Upper lobe of left lung (tissue), 6 donors: ENCODE measurements at regions not wholly inside any gene's neighbourhood (a gene's known extent, or its start where the extent isn't known, plus 50 kb on each side); places are given as distances from the start of the nearest gene placed in this dataset.

ENCODE experiments used
- ATAC-seq, 2 donors: fragments of 200-7000 bp; cut with Tn5 transposase; one replicate each; pipeline ENCODE4 v1.9.1; 2022; ENCODE audit warnings: mild to moderate bottlenecking in 2 of 2, moderate library complexity in 2 of 2; ENCODE audit not compliant: low FRiP score in 2 of 2
- DNase-seq, 2 donors: peaks; one replicate each; pipeline ENCODE4 v3.0.0-alpha.2; 2019 to 2020
- H3K27ac ChIP-seq, 4 donors: fragments of 200-600 bp; sonication (generic); one replicate each; pipeline ENCODE4 v1.5.1; 2016 to 2019
- H3K27me3 ChIP-seq, 4 donors: fragments of 200-600 bp; sonication (generic); one replicate each; pipeline ENCODE4 v1.5.1; 2017 to 2019
- H3K36me3 ChIP-seq, 4 donors: fragments of 200-600 bp; sonication (generic); one replicate each; pipeline ENCODE4 v1.5.1; 2016 to 2019
- H3K4me1 ChIP-seq, 4 donors: fragments of 200-600 bp; sonication (generic); one replicate each; pipeline ENCODE4 v1.5.1; 2018 to 2019
- H3K4me3 ChIP-seq, 4 donors: fragments of 200-600 bp; sonication (generic); one replicate each; pipeline ENCODE4 v1.5.1; 2017 to 2019; ENCODE audit warnings: mild to moderate bottlenecking in 2 of 4, moderate library complexity in 1 of 4
- H3K9me3 ChIP-seq, 4 donors: fragments of 200-600 bp; sonication (generic); one replicate each; pipeline ENCODE4 v1.5.1; 2018 to 2019
- CTCF ChIP-seq, 6 experiments: fragments of 450-650 bp in 4 of 6; fragments of 200-600 bp in 2 of 6; sonication (generic) in 2 of 6; IDR thresholded peaks; one replicate each; pipeline ENCODE4 v1.5.1; 2016 to 2019; ENCODE audit warnings: antibody characterized with exemption in 6 of 6
- EP300 ChIP-seq, 4 donors: sonication (generic); formaldehyde crosslinking; IDR thresholded peaks; one replicate each; pipeline ENCODE4 v1.5.1; 2017; ENCODE audit warnings: antibody characterized with exemption in 4 of 4, control low read depth in 2 of 4
- POLR2A ChIP-seq, 4 donors: fragments of 450-650 bp; IDR thresholded peaks; one replicate each; pipeline ENCODE4 v1.5.1; 2016 to 2017; ENCODE audit warnings: antibody characterized with exemption in 4 of 4, mild to moderate bottlenecking in 2 of 4
- POLR2AphosphoS5 ChIP-seq, 2 donors: sonication (generic); formaldehyde crosslinking; IDR thresholded peaks; one replicate each; pipeline ENCODE4 v1.5.1; 2017; ENCODE audit warnings: antibody characterized with exemption in 2 of 2
- WGBS, 2 donors: methylation state at CpG; one replicate each; pipeline ENCODE4 v1.1.5; 2017 to 2018; 5-methylcytosine and 5-hydroxymethylcytosine counted together
- donor health status: DM: no; HTN: no; CAD: no; lungs with moderate emphysema.
- donor health status: DM: no; HTN: yes; CAD: no; lungs with severe emphysema.

- Histone ChIP-seq H3K27ac (no peak overlapping the region), H3K4me3 (no peak overlapping the region), H3K36me3 (no peaks in the 10 kb centered on the region), H3K9me3 (no peaks in the 10 kb centered on the region), H3K27me3 (no peaks in the 10 kb centered on the region), H3K4me1 (peaks cover 0 to 4% (median 0%) of the 10 kb centered on the region in 4 donors)
- WGBS, 2 donors, result 77 to 81% methylated on average over 1 of the region's 1 CpG
- TF ChIP-seq EP300 (IDR thresholded peaks at IDR 0.05) (no peak), CTCF (IDR thresholded peaks at IDR 0.05) (no peak), POLR2A (IDR thresholded peaks at IDR 0.05) (no peak), POLR2AphosphoS5 (IDR thresholded peaks at IDR 0.05) (no peak)
- no peak for ATAC-seq
- no peak for DNase-seq
Observed at GRCh38 chr12:21713133-21713532, 55.5 kb upstream of the LDHB start.

GRCh38 chr12:21710958-21711775 is 53.5 kb upstream of the LDHB start:
- WGBS, 2 donors, result 60 to 61% methylated on average over 2 of the region's 2 CpGs
- ATAC-seq, result no peak
- TF ChIP-seq POLR2AphosphoS5 (IDR thresholded peaks at IDR 0.05) (no peak), POLR2A (IDR thresholded peaks at IDR 0.05) (no peak), EP300 (IDR thresholded peaks at IDR 0.05) (no peak), CTCF (IDR thresholded peaks at IDR 0.05) (no peak)
- no peaks in the 10 kb centered on the region for H3K9me3 ChIP-seq
- H3K4me3 ChIP-seq, result no peak overlapping the region
- no peaks in the 10 kb centered on the region for H3K36me3 ChIP-seq
- H3K4me1 ChIP-seq, result peaks cover 0 to 4% (median 0%) of the 10 kb centered on the region in 4 donors
- H3K27ac ChIP-seq, result peak overlapping the region in 1 of 4 donors; percentile 2
- H3K27me3 ChIP-seq, result no peaks in the 10 kb centered on the region
- no peak for DNase-seq
